ENCODE measurements at regions not wholly inside any gene's neighbourhood (a gene's known extent, or its start where the extent isn't known, plus 50 kb on each side); places are given as distances from the start of the nearest gene placed in this dataset.

DNA sequence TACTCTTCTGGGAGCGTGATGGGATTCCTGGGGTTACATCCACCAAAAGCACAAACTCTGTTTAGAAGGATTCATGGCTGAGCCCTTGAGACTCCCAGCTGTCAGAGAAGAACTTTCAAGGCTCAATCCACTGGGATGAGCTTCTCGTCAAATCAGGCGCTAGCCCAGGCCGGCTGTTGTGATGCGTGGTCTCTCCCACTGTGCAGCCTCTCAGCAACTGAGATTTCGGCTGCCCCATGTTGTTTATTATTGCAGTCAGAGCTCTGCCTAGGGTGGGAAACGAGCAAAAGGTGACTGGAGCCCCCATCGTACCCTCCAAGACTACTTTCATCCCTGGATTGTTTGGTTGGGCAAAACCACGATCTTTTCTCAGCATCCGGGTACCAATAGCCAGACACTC lies 251.6 kb downstream of the ETS1 start:
- no peaks in the 10 kb centered on the region for H3K36me3 Mint-ChIP-seq (ENCODE audit: low read depth)
- no peak overlapping the region for H3K27ac Mint-ChIP-seq
- H3K9ac ChIP-seq (ENCODE audit: extremely low read depth, low read length, poor library complexity, severe bottlenecking): no peak overlapping the region
- TF ChIP-seq, protein P1, sequence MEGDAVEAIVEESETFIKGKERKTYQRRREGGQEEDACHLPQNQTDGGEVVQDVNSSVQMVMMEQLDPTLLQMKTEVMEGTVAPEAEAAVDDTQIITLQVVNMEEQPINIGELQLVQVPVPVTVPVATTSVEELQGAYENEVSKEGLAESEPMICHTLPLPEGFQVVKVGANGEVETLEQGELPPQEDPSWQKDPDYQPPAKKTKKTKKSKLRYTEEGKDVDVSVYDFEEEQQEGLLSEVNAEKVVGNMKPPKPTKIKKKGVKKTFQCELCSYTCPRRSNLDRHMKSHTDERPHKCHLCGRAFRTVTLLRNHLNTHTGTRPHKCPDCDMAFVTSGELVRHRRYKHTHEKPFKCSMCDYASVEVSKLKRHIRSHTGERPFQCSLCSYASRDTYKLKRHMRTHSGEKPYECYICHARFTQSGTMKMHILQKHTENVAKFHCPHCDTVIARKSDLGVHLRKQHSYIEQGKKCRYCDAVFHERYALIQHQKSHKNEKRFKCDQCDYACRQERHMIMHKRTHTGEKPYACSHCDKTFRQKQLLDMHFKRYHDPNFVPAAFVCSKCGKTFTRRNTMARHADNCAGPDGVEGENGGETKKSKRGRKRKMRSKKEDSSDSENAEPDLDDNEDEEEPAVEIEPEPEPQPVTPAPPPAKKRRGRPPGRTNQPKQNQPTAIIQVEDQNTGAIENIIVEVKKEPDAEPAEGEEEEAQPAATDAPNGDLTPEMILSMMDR (conservative IDR thresholded peaks at IDR 0.05): no peak
- 78 to 86% methylated on average over 10 of the region's 10 CpGs for WGBS, 2 experiments (ENCODE audit: insufficient coverage in 1 of 2, insufficient read length in 1 of 2)
- H3K36me3 ChIP-seq (ENCODE audit: control insufficient read depth, insufficient read depth, low read length): no peaks in the 10 kb centered on the region
- H3K4me3 ChIP-seq (ENCODE audit: low read length): no peak overlapping the region
- H3K4me1 Mint-ChIP-seq: peaks cover 17% of the 10 kb centered on the region
- no peaks in the 10 kb centered on the region for H3K9me3 Mint-ChIP-seq
- H3K27me3 Mint-ChIP-seq (ENCODE audit: insufficient read depth): no peaks in the 10 kb centered on the region
- no peaks in the 10 kb centered on the region for H3K27me3 ChIP-seq (ENCODE audit: control insufficient read depth, insufficient read depth, low read length, poor library complexity, severe bottlenecking)
- H3K4me1 ChIP-seq (ENCODE audit: control insufficient read depth, insufficient read depth, low read length): no peaks in the 10 kb centered on the region
- no peaks in the 10 kb centered on the region for H3K9me3 ChIP-seq (ENCODE audit: control insufficient read depth, low read length)
- peak; percentile 61 for DNase-seq
- H3K4me3 Mint-ChIP-seq: no peak overlapping the region
- H3K27ac ChIP-seq (ENCODE audit: low read depth, low read length): no peak overlapping the region

- H3K27me3 Mint-ChIP-seq (ENCODE audit: insufficient read depth): no peaks in the 10 kb centered on the region
- no peak overlapping the region for H3K27ac Mint-ChIP-seq
- no peak overlapping the region for H3K4me3 Mint-ChIP-seq
- TF ChIP-seq, protein P1 (conservative IDR thresholded peaks at IDR 0.05): no peak
- Histone ChIP-seq H3K9ac (ENCODE audit: extremely low read depth, low read length, poor library complexity, severe bottlenecking) (no peak overlapping the region), H3K9me3 (ENCODE audit: control insufficient read depth, low read length) (no peaks in the 10 kb centered on the region), H3K4me1 (ENCODE audit: control insufficient read depth, insufficient read depth, low read length) (peaks cover under 1% of the 10 kb centered on the region), H3K27me3 (ENCODE audit: control insufficient read depth, insufficient read depth, low read length, poor library complexity, severe bottlenecking) (no peaks in the 10 kb centered on the region), H3K4me3 (ENCODE audit: low read length) (no peak overlapping the region), H3K27ac (ENCODE audit: low read depth, low read length) (no peak overlapping the region), H3K36me3 (ENCODE audit: control insufficient read depth, insufficient read depth, low read length) (no peaks in the 10 kb centered on the region)
- H3K36me3 Mint-ChIP-seq (ENCODE audit: low read depth): no peaks in the 10 kb centered on the region
- no peaks in the 10 kb centered on the region for H3K9me3 Mint-ChIP-seq
- peaks cover 23% of the 10 kb centered on the region for H3K4me1 Mint-ChIP-seq
- DNase-seq: no peak
- WGBS, 2 experiments (ENCODE audit: insufficient coverage in 1 of 2, insufficient read length in 1 of 2): 75 to 80% methylated on average over 7 to 12 of the region's 12 CpGs
These were observed 252.9 kb downstream of the ETS1 start for GRCh38 chr11:128334311-128335044.

GRCh38 chr11:128331317-128331716 lies 256.0 kb downstream of the ETS1 start:
- H3K9me3 Mint-ChIP-seq: no peaks in the 10 kb centered on the region
- H3K9ac ChIP-seq (ENCODE audit: extremely low read depth, low read length, poor library complexity, severe bottlenecking): no peak overlapping the region
- H3K27me3 ChIP-seq (ENCODE audit: control insufficient read depth, insufficient read depth, low read length, poor library complexity, severe bottlenecking): no peaks in the 10 kb centered on the region
- peaks cover 8% of the 10 kb centered on the region for H3K4me1 ChIP-seq (ENCODE audit: control insufficient read depth, insufficient read depth, low read length)
- no peak overlapping the region for H3K27ac Mint-ChIP-seq
- H3K9me3 ChIP-seq (ENCODE audit: control insufficient read depth, low read length): no peaks in the 10 kb centered on the region
- TF ChIP-seq, protein P1 (conservative IDR thresholded peaks at IDR 0.05): no peak
- H3K4me3 ChIP-seq (ENCODE audit: low read length): no peak overlapping the region
- DNase-seq: no peak
- H3K4me3 Mint-ChIP-seq: no peak overlapping the region
- no peak overlapping the region for H3K27ac ChIP-seq (ENCODE audit: low read depth, low read length)
- H3K27me3 Mint-ChIP-seq (ENCODE audit: insufficient read depth): no peaks in the 10 kb centered on the region
- no peaks in the 10 kb centered on the region for H3K36me3 Mint-ChIP-seq (ENCODE audit: low read depth)
- no peaks in the 10 kb centered on the region for H3K36me3 ChIP-seq (ENCODE audit: control insufficient read depth, insufficient read depth, low read length)
- peaks cover 44% of the 10 kb centered on the region for H3K4me1 Mint-ChIP-seq
- 98 to 100% methylated on average over 1 to 3 of the region's 3 CpGs for WGBS, 2 experiments (ENCODE audit: insufficient coverage in 1 of 2, insufficient read length in 1 of 2)
